ENCODE measurements at regions not wholly inside any gene's neighbourhood (a gene's known extent, or its start where the extent isn't known, plus 50 kb on each side); places are given as distances from the start of the nearest gene placed in this dataset.

DNA sequence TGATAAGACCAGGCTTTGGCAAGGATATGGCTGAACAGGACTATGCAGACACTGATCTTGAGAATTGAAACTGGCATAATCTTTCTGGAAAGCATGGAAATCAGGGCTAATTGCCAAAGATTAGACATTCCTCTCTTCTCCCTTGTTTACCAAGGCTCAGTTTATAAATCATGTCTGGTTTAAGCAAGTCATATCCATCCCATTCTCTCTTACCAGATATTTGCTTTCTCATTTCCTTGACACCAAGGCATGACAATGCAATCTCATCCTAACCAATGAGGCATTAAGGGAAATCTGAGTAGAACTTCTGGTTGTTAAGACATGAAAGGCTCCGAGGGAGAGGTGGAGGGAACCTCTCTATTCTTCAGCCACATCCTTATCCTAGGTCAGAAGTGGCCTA lies 110.3 kb upstream of the CEP85L start:
- no peaks in the 10 kb centered on the region; the same call in 1 of the 2 replicates for H3K27me3 ChIP-seq (replicated peaks; ENCODE audit: control insufficient read depth, insufficient read depth, low read length)

GRCh38 chr6:118758946-118759345 lies 107.6 kb upstream of the CEP85L start:
- Histone ChIP-seq H3K36me3 (ENCODE audit: control insufficient read depth, insufficient read depth, low read length) (no peaks in the 10 kb centered on the region), H3K4me3 (replicated peaks; ENCODE audit: low read depth, low read length) (no peak overlapping the region), H3K27me3 (replicated peaks; ENCODE audit: control insufficient read depth, insufficient read depth, low read length) (no peaks in the 10 kb centered on the region; the same call in 1 of the 2 replicates)
- no peak for DNase-seq (ENCODE audit: extremely low read depth, insufficient read length)
- TF ChIP-seq CTCF (IDR thresholded peaks at IDR 0.05; ENCODE audit: insufficient read depth, low read length, poor library complexity, severe bottlenecking) = no peak

More for the DNA sequence above, 110.3 kb upstream of the CEP85L start:
- DNase-seq (ENCODE audit: extremely low read depth, insufficient read length) = no peak
- Histone ChIP-seq H3K36me3 (ENCODE audit: control insufficient read depth, insufficient read depth, low read length) (no peaks in the 10 kb centered on the region), H3K4me3 (replicated peaks; ENCODE audit: low read depth, low read length) (no peak overlapping the region)
- TF ChIP-seq CTCF (IDR thresholded peaks at IDR 0.05; ENCODE audit: insufficient read depth, low read length, poor library complexity, severe bottlenecking) = no peak

GRCh38 chr6:118755941-118756646 lies 104.7 kb upstream of the CEP85L start:
- no peaks in the 10 kb centered on the region for H3K36me3 ChIP-seq (ENCODE audit: control insufficient read depth, insufficient read depth, low read length)
- no peak overlapping the region for H3K4me3 ChIP-seq (replicated peaks; ENCODE audit: low read depth, low read length)
- H3K27me3 ChIP-seq (replicated peaks; ENCODE audit: control insufficient read depth, insufficient read depth, low read length) = no peaks in the 10 kb centered on the region; the same call in 1 of the 2 replicates
- DNase-seq (ENCODE audit: extremely low read depth, insufficient read length) = no peak
- TF ChIP-seq CTCF (IDR thresholded peaks at IDR 0.05; ENCODE audit: insufficient read depth, low read length, poor library complexity, severe bottlenecking) = no peak

DNA sequence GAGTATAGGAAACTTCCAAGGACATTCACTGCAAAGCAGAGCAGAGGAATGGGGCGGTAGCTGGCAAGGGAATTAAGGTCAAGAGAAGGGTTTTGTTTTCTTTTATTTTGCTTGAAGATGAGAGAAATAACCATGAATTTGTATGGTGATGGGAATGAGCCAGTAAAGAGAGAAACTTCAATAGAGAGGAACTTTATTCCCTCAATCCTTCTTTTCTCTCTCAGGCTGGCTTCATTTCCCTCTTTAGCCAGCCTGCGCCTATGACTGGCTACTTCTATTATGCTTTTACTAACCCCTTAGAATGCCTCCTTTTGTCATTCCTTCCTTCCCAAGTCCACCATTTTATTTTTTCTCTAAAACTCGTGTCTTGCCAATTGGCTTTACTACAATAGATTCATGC lies 101.4 kb upstream of the CEP85L start:
- no peak for TF ChIP-seq CTCF (IDR thresholded peaks at IDR 0.05; ENCODE audit: insufficient read depth, low read length, poor library complexity, severe bottlenecking)
- no peaks in the 10 kb centered on the region for H3K27me3 ChIP-seq (replicated peaks; ENCODE audit: control insufficient read depth, insufficient read depth, low read length)
- H3K36me3 ChIP-seq (ENCODE audit: control insufficient read depth, insufficient read depth, low read length) = no peaks in the 10 kb centered on the region
- no peak for DNase-seq (ENCODE audit: extremely low read depth, insufficient read length)
- H3K4me3 ChIP-seq (replicated peaks; ENCODE audit: low read depth, low read length) = no peak overlapping the region

DNA sequence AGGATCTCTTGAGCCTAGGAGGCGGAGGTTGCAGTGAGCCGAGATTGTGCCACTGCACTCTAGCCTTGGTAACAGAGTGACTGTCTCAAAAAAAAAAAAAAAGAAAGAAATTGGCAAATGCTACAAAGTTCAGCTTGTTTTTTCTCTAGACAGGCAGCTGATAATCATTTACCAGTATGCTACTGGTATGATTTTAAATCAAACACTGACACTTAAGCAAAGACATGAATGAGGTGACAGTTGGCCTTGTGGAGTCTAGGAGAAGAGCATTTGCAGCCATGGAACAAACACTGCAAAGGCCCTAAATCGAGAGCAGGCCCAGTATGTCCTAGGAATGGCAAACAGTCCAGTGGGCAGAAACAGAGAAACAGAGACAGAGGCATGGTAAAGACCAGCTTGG lies 99.7 kb upstream of the CEP85L start:
- DNase-seq (ENCODE audit: extremely low read depth, insufficient read length) = no peak
- H3K4me3 ChIP-seq (replicated peaks; ENCODE audit: low read depth, low read length) = no peak overlapping the region
- no peak for TF ChIP-seq CTCF (IDR thresholded peaks at IDR 0.05; ENCODE audit: insufficient read depth, low read length, poor library complexity, severe bottlenecking)

GRCh38 chr6:118750143-118750542 lies 98.8 kb upstream of the CEP85L start:
- H3K27me3 ChIP-seq (replicated peaks; ENCODE audit: control insufficient read depth, insufficient read depth, low read length) = no peaks in the 10 kb centered on the region
- no peak for TF ChIP-seq CTCF (IDR thresholded peaks at IDR 0.05; ENCODE audit: insufficient read depth, low read length, poor library complexity, severe bottlenecking)
- H3K36me3 ChIP-seq (ENCODE audit: control insufficient read depth, insufficient read depth, low read length) = no peaks in the 10 kb centered on the region
- DNase-seq (ENCODE audit: extremely low read depth, insufficient read length) = no peak
- no peak overlapping the region for H3K4me3 ChIP-seq (replicated peaks; ENCODE audit: low read depth, low read length)

More for the DNA sequence above, 99.7 kb upstream of the CEP85L start:
- Histone ChIP-seq H3K27me3 (replicated peaks; ENCODE audit: control insufficient read depth, insufficient read depth, low read length) (no peaks in the 10 kb centered on the region), H3K36me3 (ENCODE audit: control insufficient read depth, insufficient read depth, low read length) (no peaks in the 10 kb centered on the region)

Data from GM06990 (cell line).